ENCODE measurements at regions not wholly inside any gene's neighbourhood (a gene's known extent, or its start where the extent isn't known, plus 50 kb on each side); places are given as distances from the start of the nearest gene placed in this dataset.

DNA sequence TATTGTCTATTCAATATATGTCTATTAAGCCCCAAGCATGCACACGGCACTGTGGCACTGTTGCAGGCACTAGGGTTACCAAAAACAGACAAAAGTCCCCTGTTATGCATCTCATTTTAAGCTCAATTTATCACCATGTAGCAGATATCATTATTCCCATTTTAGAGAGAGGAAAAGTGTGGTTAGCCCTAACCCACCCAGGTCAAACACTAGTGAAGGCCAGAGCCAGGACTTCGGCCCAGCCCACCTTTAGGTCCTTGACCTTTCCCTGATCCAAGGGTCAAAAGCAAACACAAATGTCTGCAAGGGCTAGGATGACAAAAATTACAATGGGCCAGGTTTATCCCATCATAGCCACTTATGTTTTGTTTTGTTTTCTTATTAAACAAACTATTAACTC, 130.3 kb upstream of the NUDT7 start:
- peak overlapping the region; percentile 35 for H3K4me2 ChIP-seq (ENCODE audit: insufficient read depth, low read length)
- peak overlapping the region; percentile 36 for H3K9ac ChIP-seq (replicated peaks; ENCODE audit: extremely low read depth, insufficient read depth, low read length)
- no peaks in the 10 kb centered on the region for H4K20me1 ChIP-seq (replicated peaks; ENCODE audit: control insufficient read depth, extremely low read depth, insufficient read depth, low read length)
- H2AFZ ChIP-seq (ENCODE audit: low read depth, low read length): no peak overlapping the region
- peaks cover 78% of the 10 kb centered on the region for H3K4me1 ChIP-seq (ENCODE audit: control insufficient read depth, extremely low read depth, insufficient read depth, low read length)
- H3K9me1 ChIP-seq (replicated peaks; ENCODE audit: control insufficient read depth, extremely low read depth, insufficient read depth, low read length): no peaks in the 10 kb centered on the region
- H3K27ac ChIP-seq (ENCODE audit: insufficient read depth, low read depth, low read length): peak overlapping the region; percentile 98
- H3K36me3 ChIP-seq (ENCODE audit: control insufficient read depth in 2 of 2, extremely low read depth in 1 of 2, insufficient read depth in 2 of 2, low read length in 2 of 2): no peaks in the 10 kb centered on the region
- ChIA-PET POLR2A (interaction anchor here (0.7 to 1.3 kb wide), 2 partner anchors 17 to 26 kb away, joined by 5 to 7 read pairs; no protein-coding TSS in a partner anchor), CTCF (interaction anchor here (1.1 to 2.5 kb wide), 4 partner anchors 7 to 154 kb away, joined by 3 to 10 read pairs (median 6); no protein-coding TSS in a partner anchor)
- no peak overlapping the region for H3K4me3 ChIP-seq (replicated peaks in 1 of 3; ENCODE audit: insufficient read depth in 1 of 3, low read depth in 1 of 3, low read length in 3 of 3)
- H3K79me2 ChIP-seq (ENCODE audit: control insufficient read depth, insufficient read depth, low read length): no peaks in the 10 kb centered on the region
- no TSS peak for BruUV-seq (replicated peaks)
- intact Hi-C loops (cut with micrococcal nuclease): loop anchor here (5.0 kb wide), 1 partner anchor 130 kb away; the partner anchor contains the start of gene NUDT7
- dilution Hi-C loops (cut with MboI; ENCODE audit: extremely low pct_ligation_motif_present, low sequenced_read_pairs): loop anchor here (25.0 kb wide), 1 partner anchor 355 kb away; no protein-coding TSS in a partner anchor
- TF ChIP-seq POLR2AphosphoS5 (IDR thresholded peaks at IDR 0.05; ENCODE audit: insufficient read depth, low read depth, low read length) (no peak), POLR2A (IDR thresholded peaks at IDR 0.05; ENCODE audit: low read depth, low read length) (no peak), JUN (IDR thresholded peaks at IDR 0.05; ENCODE audit: borderline replicate concordance, insufficient read depth, insufficient read length, low read depth) (no peak), GATA2 (IDR thresholded peaks at IDR 0.05; ENCODE audit: insufficient read depth, insufficient read length, low read depth, low read length) (no peak), MYC (IDR thresholded peaks at IDR 0.05; ENCODE audit: low read depth, low read length) (no peak), FOS (IDR thresholded peaks at IDR 0.05; ENCODE audit: borderline replicate concordance, insufficient read depth, low read length) (no peak), EZH2 (IDR thresholded peaks at IDR 0.05; ENCODE audit: borderline replicate concordance, low read depth, low read length, severe bottlenecking) (no peak)
- TF ChIP-seq, protein P1, sequence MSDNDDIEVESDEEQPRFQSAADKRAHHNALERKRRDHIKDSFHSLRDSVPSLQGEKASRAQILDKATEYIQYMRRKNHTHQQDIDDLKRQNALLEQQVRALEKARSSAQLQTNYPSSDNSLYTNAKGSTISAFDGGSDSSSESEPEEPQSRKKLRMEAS (IDR thresholded peaks at IDR 0.05; ENCODE audit: insufficient read depth, insufficient read length): no peak
- TF ChIP-seq, protein P2, sequence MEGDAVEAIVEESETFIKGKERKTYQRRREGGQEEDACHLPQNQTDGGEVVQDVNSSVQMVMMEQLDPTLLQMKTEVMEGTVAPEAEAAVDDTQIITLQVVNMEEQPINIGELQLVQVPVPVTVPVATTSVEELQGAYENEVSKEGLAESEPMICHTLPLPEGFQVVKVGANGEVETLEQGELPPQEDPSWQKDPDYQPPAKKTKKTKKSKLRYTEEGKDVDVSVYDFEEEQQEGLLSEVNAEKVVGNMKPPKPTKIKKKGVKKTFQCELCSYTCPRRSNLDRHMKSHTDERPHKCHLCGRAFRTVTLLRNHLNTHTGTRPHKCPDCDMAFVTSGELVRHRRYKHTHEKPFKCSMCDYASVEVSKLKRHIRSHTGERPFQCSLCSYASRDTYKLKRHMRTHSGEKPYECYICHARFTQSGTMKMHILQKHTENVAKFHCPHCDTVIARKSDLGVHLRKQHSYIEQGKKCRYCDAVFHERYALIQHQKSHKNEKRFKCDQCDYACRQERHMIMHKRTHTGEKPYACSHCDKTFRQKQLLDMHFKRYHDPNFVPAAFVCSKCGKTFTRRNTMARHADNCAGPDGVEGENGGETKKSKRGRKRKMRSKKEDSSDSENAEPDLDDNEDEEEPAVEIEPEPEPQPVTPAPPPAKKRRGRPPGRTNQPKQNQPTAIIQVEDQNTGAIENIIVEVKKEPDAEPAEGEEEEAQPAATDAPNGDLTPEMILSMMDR (IDR thresholded peaks at IDR 0.05; ENCODE audit: extremely low read depth in 1 of 2, insufficient read depth in 1 of 2, low read depth in 1 of 2, low read length in 2 of 2): no peak
- FAIRE-seq: no peak
- peak; percentile 43 for DNase-seq (ENCODE audit: low read depth, low spot score)
- no peaks in the 10 kb centered on the region for H3K9me3 ChIP-seq (replicated peaks; ENCODE audit: control insufficient read depth, insufficient read depth, low read length)
- no peaks in the 10 kb centered on the region for H3K27me3 ChIP-seq (ENCODE audit: control insufficient read depth in 2 of 2, insufficient read depth in 2 of 2, low read length in 2 of 2)

Measured in endothelial cell of umbilical vein (primary cell).